M059J (cell line): ENCODE measurements at regions not wholly inside any gene's neighbourhood (a gene's known extent, or its start where the extent isn't known, plus 50 kb on each side); places are given as distances from the start of the nearest gene placed in this dataset.

Experiments
- DNase-seq: peaks from one replicate; pipeline ENCODE4 v3.0.0-alpha.2; 2012; ENCODE audit warnings: low read depth

- DNase-seq, result no peak
These were observed 111.3 kb upstream of the PRR20G start for GRCh38 chr3:127399154-127399553.

DNA sequence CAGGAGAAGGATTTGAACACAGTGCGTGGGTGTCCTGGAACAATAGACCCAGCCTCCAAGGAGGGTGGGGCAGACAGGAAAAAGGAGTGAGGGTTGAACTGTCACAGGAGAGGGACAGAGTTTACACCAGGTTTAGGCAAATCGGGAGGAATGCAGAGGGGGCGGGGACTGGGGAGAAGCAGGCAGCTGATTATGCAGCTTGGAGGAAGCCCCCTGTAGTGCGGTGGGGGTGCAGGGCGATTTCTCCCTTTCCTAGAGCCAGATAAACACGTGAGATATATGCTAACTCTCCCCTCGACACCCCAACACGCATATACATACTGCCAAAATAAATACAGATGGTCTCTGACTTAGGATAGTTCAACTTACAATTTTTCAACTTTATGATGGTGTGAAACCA lies 108.6 kb upstream of the PRR20G start:
- no peak for DNase-seq

- peak; percentile 34 for DNase-seq
These were observed 108.0 kb upstream of the PRR20G start for GRCh38 chr3:127395663-127396355.

DNA sequence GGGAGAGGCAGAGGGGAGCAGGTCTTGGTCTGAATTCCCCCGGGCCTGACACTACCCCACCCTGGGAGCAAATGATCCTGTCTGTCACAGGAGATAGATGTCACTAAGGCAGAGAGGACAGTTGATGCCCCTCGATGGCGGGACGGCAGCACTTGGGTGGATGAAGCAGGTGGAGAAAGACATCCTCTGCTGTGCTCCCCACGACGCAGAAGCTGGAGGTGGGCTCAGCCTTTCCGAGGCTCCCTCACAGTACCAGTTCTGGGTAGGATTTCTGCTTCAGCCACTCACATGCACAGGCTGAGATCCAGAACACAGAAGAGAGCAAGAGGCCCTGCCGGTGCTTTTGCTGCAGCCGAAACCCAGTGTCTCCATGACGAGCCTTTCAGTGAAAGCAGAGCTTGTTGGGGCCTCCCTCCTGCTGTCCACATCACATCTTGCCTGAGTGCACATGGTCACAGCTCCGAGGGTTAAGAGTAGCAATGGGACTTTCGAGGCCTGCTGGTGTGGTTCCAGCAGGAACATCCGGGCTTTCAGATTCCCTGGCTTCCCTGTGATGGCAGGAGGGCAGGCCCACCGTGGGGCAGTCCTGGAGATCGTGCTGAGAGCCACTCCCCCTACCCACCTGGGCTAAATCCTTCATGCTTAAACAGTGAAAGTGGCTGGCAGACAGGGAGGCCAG lies 107.3 kb upstream of the PRR20G start:
- no peak for DNase-seq

GRCh38 chr3:127394031-127394430 lies 106.2 kb upstream of the PRR20G start:
- no peak for DNase-seq

DNA sequence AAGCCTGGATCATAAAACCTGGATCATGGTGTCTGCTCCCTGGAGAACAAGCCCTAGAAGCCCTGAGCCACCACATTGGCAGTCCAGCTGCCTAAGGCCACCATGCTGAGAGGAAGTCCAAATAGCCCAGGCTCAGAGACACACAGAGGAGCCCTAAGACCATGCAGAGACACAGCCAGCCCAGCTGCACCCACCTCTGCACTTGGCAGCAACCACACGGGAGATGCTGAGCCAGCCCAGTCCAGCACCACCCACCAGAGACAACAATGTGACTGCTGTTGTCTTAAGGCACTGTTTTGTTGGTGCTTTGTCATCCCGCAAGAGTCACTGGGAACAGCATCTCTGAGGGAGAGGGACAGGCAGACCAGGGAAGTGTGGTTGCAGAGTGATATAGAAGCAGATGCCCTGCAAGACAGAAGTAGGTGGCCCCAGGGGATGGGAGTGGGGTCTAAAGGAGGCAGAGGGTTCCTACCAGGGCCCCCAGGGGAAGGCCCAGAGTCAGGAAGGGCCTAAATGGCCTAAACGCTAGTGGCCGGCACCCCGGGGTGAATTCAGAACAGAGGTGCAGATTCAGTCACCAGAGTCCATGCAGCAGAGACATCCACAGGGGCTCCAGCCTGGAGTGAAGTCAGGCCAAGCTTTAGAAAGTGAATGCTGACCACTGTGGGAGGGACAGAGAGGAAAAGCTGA lies 105.4 kb upstream of the PRR20G start:
- no peak for DNase-seq

DNA sequence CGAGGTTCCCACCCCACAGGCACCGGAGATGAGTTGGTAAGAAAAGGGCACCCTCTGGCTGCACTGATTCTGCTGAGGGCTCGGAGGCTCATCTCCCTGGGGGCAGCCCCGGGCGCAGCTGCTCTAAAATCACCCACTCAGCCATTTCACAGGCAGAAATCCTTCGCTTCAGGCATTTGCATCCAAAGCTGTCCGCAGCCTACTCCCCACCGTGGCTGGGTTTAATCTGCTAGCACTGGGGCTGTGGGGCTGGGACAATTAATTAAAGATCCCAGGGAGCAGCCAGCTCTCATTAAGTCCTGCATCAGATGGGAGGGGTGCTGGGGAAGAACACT lies 104.3 kb upstream of the PRR20G start:
- DNase-seq, result no peak

DNA sequence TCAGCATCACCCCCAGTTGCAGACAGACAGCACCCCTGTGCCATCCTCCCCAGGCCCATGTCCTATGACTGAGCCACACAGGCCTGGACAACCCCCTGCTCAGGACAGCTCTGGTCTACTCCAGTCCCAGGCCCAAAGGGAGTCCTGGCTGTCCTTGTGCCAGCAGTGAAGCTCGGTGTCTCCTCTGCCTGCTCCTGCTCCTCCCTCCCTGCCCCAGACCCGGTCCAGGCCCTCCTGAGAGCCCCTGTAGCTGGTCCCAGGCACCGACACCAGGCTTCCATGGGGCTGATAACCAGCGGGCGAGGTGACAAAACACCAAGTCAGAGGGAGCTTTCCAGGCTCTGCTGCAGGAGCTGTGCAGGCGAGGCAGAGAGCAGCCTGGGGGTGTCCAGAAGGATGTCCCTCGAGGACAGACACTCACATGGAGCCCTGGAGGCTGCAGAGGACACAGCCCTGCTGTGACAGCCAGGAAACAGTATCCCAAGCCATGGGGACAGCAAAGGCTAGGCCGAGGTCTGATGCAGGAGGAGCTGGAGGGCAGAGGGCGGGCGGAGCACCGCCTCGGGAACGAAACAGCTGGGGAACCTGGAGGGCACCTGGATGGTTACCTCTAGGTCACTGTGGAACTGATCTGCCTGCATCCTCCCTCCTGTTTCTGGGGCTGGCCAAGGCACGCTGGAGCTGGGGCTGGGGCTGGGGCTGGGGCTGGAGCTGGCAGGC lies 103.8 kb upstream of the PRR20G start:
- DNase-seq, result no peak

GRCh38 chr3:127390365-127391025 lies 102.6 kb upstream of the PRR20G start:
- no peak for DNase-seq

GRCh38 chr3:127389913-127390312 lies 102.1 kb upstream of the PRR20G start:
- DNase-seq, result no peak

- DNase-seq, result peak; percentile 77
These were observed 101.6 kb upstream of the PRR20G start for GRCh38 chr3:127389420-127389819.

DNA sequence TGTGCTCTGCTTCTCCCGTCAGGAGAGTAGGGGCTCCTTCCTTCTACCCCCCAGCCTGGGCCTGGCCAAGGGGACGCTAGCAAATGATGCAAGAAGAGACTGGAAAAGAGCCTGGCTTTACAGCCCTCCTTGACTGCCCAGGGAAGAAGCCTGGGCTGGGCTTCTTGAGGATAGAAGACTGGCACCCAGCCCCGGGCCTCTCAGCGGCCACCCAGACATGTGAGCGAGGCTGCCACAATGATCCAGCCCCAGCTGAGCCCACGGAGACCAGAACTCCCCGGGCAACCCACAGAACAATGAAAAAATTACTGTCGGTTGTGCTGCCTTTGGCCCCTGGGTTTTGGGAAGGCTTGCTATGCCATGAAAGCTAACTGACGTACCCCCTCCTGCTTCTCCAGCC lies 100.6 kb upstream of the PRR20G start:
- no peak for DNase-seq

DNA sequence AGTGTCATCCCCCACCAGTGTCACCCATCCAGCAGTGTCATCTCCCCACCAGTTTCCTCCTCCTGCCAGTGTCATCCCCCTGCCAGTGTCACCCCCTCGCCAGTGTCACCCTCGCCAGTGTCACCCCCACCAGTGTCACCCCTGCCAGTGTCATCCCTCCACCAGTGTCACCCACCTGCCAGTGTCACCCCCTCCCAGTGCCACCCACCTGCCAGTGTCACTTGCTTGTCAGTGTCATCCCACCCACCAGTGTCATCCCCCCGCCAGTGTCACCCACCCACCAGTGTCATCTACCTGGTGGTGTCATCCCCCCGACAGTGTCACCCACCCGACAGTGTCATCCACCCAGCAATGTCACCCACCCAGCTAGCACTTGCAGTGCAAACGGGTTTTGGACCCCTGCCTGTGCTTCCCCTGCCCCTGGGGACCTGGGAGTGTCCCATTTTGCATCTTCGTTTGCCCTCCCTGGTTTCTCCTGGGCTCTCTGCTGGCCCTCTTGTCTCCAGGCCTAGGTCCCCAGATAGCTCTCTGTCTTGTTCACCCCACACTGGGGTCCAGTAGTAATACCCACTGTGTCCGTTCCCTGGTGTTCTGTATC lies 99.8 kb upstream of the PRR20G start:
- DNase-seq, result no peak

GRCh38 chr3:127387119-127387518 lies 99.3 kb upstream of the PRR20G start:
- DNase-seq, result no peak

DNA sequence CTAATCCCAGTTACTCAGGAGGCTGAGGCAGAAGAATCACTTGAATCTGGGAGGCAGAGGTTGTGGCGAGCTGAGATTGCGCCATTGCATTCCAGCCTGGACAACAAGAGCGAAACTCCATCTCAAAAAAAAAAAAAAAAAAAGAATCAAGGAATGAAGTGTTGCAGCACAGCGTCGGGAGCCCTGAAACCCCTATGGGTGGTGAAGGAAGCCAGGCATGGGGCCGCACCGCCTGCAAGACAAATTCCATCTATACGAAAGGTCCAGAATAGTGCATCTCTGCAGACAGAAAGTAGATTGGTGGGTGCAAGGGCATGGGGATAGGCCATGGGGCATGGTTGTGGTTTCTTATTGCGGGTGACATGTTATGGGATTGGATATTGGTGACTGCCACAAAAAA lies 98.6 kb upstream of the PRR20G start:
- no peak for DNase-seq

- DNase-seq, result no peak
These were observed 97.7 kb upstream of the PRR20G start for GRCh38 chr3:127385540-127385870.

GRCh38 chr3:127384717-127385539 lies 97.1 kb upstream of the PRR20G start:
- DNase-seq, result no peak

DNA sequence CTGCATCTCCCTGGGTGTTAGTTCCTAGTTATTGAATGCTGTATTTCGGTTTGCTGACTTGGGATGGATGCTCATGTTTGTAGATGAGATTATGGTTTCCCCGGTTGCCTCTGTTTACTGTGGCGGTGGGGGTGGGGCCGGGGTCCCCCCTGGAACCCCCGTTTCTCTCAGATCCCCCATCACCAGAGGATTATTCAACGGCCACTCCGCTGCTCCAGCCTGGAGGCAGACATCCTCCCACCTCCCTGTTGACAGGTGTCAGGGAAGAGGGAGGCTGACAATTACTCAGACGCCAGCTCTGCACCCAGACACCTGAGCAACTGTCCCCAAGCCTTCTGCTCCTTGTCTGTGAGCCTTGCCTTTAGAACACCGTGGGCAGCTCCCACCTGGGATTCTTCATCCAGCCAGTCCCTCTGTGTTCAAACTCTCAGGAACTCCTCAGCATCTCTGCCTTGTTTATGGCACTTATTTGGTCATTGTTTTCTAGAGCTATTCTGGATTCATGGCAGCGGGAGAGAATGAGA lies 95.9 kb upstream of the PRR20G start:
- no peak for DNase-seq

DNA sequence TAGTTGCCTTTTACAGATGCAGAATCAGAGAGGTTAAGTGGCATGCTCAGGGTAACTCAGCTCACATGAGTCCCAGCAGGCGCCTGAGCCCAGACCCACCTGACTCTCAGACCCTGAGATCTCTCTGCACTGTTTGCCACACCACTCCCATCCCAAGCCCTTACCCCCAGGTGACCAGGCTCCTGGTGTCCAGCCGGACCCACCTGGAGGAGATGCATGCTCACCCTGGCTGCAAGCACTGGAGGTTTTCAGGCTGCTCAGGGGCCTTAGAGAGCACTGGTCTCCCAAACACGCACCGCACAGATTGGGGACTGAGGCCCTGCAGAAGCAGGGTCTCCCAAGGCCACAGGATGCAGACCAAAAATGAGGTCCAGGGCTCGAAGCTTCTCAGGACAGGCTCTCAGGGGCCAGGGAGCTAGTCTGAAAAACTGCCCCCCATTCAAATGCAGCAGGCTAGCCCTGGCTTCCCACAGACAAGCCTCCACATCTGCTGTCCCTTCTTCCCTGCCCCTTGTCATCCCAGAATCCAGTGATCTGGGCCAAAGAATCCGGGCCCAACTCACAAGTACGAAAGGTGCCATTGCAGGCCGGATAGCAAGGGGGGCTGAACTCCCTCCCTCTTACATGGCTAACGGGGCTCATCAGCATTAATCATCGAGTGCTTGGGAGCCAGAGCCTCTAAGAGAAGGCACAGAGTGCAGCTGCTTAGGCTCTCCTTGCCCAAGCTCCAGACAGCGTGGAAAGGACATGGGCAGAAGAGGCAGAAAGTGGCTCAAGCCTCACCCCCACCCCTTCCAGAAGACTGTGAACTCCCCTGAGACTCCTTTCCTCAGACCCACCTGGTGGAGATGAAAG lies 90.2 kb upstream of the PRR20G start:
- no peak for DNase-seq
